GM18502 (cell line): ENCODE measurements at regions not wholly inside any gene's neighbourhood (a gene's known extent, or its start where the extent isn't known, plus 50 kb on each side); places are given as distances from the start of the nearest gene placed in this dataset.

ENCODE experiments used
- ATAC-seq: cut with Tn5 transposase; IDR thresholded peaks from one replicate; pipeline ENCODE4 v1.9.1; 2021; ENCODE audit warnings: mild to moderate bottlenecking; ENCODE audit not compliant: unreplicated experiment, poor library complexity

DNA sequence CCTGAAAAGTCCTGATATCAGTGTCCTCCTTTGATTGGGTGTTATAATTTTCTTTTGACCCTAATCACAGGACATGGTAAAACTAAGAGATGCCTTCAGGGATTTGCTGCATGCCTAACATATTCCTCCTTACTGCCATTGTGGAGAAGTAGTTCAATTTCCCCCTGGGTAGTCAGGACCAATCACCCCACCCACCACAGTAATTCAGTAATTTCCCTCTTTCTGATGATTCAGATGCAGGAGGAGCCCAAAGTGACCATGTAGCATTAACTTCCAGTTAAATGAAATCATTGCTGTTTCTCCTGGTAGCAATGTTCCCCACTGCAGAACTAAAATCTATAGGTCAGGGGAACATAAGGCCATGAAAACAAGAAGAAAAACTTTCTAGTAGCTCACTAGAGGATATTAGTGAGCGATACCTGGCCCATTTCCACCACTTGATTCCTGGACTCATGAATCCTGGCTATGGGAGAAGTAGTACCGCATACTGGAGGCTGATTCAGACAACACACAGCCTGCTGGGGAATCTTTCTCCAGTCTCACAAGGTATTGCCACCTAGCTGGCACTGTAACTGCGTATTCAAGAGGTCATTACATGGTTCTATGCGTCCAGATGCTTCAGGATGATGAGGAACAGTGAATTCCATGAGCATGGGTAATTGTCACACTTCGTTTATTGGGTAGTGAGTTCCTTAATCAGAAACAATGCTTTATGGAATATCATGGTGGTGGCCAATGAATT lies 561.2 kb downstream of the HAO1 start:
- ATAC-seq, result no peak

DNA sequence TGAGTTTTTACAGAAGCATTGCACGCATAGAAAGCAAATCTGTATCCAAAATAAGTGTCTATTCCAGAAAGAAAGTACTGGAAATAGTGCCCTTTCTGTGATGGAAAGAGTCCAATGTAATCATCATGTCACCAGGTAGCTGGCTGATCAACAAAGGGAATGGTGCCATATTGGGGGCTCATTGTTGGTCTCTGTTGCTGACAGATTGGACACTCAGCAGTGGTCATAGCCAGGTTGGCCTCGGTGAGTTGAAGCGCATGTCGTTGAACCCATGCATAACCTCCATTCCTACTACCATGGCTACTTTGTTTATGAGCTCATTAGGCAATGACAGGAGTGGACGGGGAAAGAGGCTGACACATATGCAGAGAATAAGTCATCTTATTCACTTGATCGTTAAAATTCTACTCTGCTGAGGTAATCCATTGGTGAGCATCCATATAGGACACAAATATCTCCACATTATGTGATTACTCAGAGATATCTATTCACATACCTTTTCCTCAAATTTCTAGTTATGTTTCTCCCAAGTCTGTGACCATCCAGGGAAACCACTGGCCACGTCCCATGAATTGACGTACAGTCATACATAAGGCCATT lies 560.5 kb downstream of the HAO1 start:
- no peak for ATAC-seq

DNA sequence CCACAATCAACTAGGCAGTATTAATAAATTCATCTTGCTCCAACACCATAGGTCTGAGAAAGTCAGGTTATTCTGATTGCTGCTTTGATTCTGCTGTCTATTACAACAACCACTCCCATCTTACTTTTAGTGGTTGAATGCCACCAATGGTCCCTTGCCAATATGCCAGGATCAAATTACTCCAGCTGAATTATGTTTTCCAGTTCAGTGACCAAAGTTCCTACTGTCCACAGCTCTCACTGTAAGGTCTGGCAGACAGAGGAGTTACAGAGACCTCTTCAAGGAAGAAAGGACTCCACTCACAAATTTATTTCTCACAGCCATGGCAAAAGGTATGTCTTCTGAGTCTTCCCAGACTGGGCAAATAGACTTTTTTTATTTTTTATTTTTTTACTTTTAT lies 557.0 kb downstream of the HAO1 start:
- ATAC-seq, result no peak

DNA sequence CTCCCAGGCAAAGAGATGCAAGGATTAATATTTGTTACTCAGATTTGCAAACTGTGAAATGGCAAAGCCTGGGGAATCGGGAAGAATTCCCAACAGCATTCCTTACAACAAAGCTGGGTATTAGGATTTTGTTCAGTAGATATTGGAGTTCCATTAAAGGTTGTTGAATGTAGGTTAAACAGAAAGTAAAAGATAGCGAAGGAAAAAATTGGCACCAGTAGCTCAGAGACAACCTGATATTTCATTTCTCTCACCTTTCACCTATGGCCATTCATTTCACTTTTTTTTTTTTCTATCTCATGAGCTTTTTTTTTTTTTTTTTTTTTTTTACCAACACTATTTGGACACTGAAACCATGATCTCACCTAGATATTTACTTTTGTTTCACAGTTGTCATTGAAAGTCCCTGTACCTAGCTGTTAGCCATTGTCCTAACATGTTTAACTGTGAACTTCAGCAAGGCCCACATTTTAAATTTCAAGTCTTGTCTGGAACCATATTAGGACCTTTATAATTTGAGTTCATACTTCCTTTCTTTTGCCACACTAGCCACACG lies 552.5 kb downstream of the HAO1 start:
- ATAC-seq, result no peak

DNA sequence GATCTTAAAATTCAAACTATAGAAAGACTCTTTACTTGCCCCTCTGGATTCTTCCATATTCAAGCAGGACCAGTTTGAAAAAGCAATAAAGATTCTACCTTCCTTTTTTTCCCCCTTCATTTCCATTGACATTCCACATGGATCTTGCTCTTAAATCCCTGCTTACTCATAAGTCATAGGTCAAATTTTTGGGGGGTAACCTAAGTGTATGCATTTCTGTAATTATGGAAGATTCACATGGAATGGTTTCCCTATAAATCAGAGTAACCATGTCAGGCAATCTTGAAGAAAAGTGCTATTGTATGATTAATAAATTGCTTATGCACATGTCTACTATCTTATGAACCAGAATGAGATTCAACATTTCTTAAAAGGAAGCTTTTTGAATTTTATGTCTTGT lies 551.0 kb downstream of the HAO1 start:
- no peak for ATAC-seq

DNA sequence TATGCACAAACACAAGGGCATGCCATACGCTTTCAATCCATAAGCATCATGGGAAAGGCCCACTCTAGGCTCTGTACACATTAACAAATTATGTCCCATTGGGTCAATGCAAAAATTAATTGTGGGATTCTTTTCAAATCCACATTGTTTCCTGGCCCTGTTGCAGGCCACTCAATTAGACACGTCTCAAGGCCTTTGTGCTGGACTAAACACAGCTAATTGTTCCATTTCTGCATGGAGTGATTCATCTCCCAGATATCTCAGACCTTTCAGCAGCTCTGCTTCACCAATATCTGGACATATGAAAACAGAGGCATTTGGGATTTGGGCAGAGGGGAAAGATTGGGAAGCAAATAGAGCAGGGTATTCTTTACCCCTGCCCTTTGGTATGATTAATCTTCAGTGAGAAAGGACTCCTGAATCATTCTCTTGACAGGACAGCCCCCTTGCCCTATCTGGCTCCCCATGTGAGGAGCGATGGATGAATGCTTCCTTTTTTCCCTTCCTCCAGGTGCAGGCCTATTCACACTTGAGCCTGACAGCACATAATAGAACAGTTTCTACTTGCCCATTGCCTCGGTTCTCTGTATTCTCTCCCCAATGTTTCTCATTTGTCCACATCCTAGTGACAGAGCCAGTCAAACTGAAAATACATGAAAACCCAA lies 547.6 kb downstream of the HAO1 start:
- no peak for ATAC-seq

DNA sequence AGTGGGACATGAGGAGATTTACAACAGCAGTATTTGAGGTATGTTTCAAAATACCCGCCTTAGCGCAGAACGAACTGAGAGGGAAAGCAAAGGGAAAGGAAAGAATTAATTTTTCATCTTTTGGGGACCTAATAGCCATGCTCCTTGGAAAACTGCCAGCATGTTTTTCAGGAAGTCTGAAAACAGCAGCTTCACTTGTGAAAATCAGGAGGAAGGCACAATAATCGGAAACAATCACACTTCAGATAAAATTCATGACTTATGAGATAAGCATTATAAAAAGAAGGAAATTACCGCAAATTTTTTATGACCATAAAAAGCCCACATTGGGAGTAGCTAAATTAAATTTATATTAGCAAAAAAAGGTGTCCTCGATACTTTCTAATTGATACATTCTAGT lies 541.1 kb downstream of the HAO1 start:
- no peak for ATAC-seq

DNA sequence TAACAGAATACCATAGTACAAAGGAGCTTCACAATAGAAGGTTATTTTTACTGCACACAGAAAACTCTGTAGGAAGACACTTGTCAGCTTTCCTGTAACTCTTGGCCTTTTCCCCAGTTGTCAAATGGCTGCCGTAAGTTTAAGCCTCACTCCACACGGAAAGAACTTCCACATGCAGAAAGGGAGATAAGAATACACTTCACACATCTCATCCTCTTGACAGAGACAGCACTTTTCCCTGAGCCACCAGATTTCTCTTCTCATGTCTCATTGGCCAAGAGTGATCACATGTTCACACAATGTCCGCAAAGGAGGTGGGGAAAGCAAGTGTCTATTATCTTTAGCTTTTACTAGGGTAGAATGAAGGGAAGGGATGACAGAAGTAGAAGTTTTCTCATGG lies 540.7 kb downstream of the HAO1 start:
- ATAC-seq, result no peak

DNA sequence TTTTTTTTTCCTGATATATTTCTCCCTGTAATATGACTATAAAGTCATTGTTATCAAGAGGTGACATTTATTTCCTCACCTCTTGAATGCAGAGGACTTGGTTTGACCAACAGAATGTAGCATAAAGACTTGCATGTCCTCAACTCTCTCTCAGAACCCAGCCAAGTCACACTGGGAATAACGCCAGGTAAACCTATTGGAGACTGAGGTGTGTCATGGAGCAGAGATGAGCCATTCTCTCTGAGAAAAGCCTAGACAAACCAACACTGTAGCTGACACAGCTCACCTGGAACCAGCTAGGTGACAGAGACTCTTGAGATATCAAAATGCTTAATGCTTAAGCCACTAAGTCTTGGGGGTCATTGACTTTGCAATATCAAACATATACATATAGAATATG lies 533.6 kb downstream of the HAO1 start:
- ATAC-seq, result no peak

DNA sequence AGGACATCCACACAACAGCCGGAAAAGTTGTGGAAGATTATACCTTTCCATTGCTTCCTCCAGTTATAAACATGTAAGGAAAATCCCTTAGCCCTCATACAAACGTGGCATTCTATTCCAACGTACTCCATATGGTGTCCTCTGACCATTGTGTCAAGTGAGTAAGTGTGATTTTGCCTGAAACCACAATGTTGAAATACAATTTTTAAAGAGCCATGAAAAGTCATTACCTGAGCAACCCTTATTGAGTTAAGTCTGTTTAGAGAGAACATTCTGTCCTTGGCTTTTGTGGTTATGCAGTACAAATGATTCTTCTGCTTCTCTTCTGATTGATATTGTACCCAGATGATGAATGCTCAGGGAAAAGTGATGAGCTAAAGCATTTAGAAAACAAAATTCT lies 530.1 kb downstream of the HAO1 start:
- ATAC-seq, result no peak

DNA sequence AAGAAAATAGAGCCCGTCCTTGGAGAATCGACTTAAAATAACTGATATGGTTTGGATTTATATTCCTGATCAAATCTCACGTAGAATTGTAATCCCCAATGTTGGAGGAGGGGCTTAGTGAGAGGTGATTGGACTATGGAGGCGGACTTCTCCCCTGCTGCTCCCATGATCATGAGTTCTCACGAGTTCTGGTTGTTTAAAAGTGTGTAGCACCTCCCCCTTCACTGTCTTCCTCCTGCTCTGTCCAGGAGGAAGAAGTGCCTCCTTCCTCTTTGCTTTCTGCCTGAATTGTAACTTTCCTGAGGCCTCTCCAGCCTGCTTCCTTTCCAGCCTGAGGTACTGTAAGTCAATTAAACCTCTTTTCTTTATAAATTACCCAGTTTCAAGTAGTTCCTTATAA lies 529.2 kb downstream of the HAO1 start:
- ATAC-seq, result no peak

DNA sequence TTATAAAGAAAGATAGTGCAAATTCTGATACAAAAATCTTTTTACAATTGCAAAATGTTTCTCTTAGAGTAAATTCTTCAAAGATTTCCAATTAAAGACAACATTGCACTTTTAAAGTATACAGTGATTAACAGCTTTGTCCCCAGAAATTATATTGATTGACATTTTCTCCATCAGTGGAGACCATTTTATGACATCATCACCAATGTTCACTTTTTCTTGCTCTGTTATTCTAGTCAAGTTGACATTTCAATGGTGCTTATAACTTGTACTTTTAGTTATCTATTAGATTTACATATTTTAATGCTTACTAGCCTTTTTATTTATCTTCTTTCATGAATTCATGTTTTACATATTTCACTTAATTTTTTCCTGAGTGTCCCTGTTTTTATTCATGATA lies 524.8 kb downstream of the HAO1 start:
- ATAC-seq, result no peak

DNA sequence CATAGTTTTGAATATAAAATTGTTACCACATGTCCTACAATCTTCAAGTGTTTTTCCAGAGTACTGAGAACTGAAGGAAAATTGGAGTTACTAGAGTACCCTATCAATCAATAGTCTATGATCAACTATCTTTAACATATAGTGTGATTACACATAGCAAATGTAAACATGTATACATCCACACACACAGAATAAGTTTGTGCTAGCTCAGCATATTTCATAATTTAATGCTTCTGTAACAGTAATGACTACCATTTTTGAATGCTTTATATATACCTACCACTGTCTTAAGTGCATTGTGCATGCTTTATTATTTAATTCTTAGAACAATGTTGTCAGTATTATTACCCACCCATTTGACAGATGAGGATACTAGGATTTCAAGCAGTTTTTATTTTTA lies 523.9 kb downstream of the HAO1 start:
- no peak for ATAC-seq

DNA sequence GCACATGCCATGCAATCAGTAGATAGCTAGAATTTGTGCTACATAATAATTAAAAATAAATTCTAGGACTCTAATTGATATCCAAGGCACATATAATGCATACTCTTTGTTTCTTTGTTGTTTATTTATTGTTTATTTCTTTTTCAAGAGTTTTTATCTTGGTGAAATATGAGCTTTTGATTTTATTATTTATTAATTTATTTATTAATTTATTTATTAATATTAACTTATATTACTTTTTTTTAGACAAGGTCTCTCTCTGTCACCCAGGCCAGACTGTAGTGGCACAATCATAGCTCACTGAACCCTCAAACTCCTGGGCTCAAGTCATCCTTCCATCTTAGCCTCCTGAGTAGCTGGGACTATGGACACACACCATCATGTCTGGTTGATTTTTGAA lies 519.9 kb downstream of the HAO1 start:
- ATAC-seq, result no peak

DNA sequence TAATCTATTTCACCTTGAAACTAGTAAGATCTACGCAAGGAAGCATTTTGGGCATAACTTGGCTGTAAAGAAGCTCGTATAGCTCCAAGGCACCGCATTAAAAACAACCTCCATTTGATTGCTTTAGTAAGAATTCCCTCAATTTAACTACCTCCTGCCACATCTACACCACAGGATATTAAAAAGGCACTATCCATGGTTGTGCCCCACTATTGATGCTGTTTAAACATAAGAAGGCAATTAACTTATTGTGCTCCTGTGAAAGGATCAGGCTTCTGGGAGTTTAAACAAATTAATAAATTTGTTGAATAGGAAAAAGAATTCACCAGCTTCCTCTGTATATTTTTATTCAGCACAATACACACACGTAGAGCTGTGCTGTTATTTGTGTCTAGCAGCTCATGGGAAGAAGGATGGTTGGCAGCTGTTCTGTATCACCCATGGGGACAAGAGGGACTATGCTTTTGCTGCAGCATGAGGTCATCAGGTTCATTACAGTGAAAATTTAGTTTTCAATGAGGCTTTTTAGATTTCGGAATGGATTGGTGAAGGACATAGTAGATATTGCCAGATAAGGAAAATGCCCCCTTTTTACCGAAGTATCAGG lies 513.3 kb downstream of the HAO1 start:
- no peak for ATAC-seq

DNA sequence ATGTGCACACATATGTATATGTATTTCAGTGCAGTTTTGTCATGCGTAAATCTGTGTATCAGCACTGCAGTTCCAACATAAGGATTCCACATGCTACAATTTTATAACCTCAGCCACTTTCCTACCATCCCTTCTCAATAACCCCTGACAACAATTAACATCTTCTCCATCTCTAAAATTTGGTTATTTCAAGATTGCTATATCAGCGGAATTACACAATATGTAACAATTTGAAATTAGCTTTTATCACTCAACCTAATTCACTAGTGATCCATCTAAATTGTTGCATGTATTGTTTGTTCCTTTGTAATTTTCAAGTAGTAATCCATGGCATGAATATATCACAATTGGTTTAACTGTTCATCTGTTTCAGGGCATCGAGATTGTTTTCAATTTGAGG lies 511.3 kb downstream of the HAO1 start:
- ATAC-seq, result no peak

DNA sequence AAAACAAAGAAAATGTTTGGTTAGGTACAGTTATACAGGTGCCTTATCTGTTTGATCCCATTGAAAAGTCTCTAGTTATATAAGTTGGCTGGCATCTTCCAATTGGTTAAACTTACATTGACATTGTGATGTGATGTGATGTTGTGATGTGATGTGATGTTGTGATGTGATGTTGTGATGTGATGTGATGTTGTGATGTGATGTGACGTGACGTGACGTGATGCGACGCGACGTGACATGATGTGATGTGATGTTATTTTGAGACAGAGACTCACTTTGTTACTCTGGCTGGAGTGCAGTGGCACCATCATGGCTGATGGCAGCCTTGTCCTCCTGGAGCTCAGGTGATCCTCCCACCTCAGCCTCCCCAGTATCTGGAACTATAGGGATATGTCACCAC lies 507.6 kb downstream of the HAO1 start:
- ATAC-seq, result no peak

DNA sequence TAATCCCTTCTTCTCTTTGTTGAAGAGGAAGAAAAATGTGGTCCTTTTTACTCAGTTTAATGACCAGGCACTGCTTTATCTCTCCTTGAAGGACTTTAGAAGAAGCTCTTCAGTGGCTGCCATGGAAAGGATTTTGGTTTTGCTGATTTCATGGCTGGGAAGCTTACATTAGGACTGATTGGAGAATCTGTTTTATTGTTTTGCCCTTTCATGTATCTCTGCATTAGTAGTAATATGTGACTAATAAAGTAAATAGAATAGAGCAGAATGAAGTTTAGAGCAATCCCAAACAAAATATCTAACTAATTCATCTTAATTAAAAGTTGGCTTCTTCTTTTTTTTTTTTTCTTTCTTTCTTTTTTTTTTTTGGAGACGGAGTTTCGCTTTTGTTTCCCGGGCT lies 502.9 kb downstream of the HAO1 start:
- no peak for ATAC-seq

DNA sequence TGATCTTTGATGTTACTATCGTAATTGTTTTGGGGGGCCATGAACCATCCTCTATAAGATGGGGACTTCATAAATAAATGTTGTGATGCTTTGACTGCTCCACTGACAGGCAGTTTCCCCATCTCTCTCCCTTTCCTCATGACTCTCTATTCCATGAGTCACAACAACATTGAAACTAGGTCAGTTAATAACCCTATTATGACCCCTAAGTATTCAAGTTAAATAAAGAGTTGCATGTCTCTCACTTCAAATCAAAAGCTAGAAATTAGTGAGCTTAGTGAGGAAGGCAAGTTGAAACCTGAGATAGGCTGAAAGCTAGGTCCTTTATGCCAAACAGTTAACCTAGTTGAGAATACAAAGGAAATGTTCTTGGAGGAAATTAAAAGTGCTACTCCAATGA lies 491.0 kb downstream of the HAO1 start:
- no peak for ATAC-seq

DNA sequence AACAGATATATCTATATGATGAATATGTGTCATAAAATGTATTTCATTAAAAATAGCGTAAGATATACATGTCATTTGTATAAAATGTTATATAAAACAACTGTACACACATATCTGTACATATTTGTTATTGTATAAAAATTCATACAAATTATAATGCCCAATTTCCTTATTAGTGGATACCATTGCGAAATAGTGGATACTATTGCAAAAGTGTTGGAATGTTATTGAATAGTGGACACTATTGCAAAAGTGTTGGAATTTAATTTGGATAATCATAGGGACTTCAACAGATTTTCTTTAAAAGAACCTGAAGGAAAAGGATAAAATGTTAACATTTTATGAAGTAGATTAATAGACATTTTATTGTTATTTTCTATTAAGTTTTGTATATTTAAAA lies 487.4 kb downstream of the HAO1 start:
- no peak for ATAC-seq

DNA sequence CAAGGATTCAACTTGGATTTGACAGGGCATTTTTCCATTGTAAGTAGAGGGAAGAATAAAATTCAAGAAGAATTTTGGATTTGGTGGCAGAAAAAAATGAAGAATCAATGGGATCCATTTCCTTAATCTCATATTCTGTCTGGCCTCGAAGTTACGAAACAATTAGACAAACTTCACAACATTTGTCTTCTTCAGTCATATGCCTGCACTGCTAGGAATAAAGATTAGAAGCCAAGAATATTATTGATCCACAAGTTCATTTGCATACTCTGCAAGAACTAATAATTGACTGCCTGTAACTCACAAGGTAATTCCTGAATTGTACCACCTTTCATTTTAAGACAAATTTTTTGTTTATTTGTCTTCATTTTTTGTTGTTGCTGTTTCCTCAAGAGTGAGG lies 486.2 kb downstream of the HAO1 start:
- ATAC-seq, result no peak
